ENCODE measurements at regions not wholly inside any gene's neighbourhood (a gene's known extent, or its start where the extent isn't known, plus 50 kb on each side); places are given as distances from the start of the nearest gene placed in this dataset.

DNA sequence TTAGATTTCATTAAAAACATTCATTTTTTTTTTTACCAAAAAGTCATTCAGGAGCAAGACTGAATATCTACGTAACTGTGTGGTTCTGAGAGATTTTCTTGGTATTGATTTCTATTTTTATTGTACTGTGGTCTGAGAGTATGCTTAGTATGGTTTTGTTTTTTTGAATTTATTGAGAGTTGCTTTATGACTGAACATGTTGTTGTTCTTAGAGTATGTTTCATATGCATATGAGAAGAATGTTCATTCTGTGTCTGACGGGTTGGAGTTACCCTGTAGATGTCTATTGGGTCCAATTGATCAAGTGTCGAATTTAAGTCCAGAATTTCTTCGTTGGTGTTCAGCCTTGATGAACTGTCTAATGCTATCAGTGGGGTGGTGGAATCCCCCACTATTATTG, 306.0 kb upstream of the KCNJ16 start:
- TF ChIP-seq, protein P1, sequence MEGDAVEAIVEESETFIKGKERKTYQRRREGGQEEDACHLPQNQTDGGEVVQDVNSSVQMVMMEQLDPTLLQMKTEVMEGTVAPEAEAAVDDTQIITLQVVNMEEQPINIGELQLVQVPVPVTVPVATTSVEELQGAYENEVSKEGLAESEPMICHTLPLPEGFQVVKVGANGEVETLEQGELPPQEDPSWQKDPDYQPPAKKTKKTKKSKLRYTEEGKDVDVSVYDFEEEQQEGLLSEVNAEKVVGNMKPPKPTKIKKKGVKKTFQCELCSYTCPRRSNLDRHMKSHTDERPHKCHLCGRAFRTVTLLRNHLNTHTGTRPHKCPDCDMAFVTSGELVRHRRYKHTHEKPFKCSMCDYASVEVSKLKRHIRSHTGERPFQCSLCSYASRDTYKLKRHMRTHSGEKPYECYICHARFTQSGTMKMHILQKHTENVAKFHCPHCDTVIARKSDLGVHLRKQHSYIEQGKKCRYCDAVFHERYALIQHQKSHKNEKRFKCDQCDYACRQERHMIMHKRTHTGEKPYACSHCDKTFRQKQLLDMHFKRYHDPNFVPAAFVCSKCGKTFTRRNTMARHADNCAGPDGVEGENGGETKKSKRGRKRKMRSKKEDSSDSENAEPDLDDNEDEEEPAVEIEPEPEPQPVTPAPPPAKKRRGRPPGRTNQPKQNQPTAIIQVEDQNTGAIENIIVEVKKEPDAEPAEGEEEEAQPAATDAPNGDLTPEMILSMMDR (IDR thresholded peaks at IDR 0.05), result no peak
- no peak for TF ChIP-seq POLR2A (IDR thresholded peaks at IDR 0.05)
- Histone ChIP-seq H3K4me3 (no peak overlapping the region), H3K27ac (no peak overlapping the region), H3K4me1 (no peaks in the 10 kb centered on the region), H3K36me3 (no peaks in the 10 kb centered on the region), H3K27me3 (no peaks in the 10 kb centered on the region), H3K9me3 (no peaks in the 10 kb centered on the region)
- DNase-seq, result no peak
- intact Hi-C loops (cut with DNase I; ENCODE audit: low total_unique reads), result no loop called here

DNA sequence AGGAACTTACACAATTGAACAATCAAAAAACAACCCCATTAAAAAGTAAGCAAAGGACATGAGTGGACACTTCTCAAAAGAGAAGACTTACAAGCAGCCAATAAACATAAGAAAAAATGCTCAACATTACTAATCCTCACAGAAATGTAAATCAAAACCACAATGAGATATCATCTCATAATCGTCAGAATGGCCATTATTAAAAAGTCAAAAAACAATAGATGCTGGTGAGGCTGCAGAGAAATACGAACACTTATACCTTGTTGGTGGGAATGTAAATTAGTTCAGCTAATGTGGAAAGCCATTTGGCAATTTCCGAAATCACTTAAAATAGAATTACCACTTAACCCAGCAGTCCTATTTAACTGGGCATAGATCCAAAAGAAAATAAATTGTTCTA, 301.9 kb upstream of the KCNJ16 start:
- intact Hi-C loops (cut with DNase I; ENCODE audit: low total_unique reads), result no loop called here
- H3K4me3 ChIP-seq, result no peak overlapping the region
- no peaks in the 10 kb centered on the region for H3K4me1 ChIP-seq
- no peaks in the 10 kb centered on the region for H3K36me3 ChIP-seq
- no peaks in the 10 kb centered on the region for H3K9me3 ChIP-seq
- no peak overlapping the region for H3K27ac ChIP-seq
- TF ChIP-seq POLR2A (IDR thresholded peaks at IDR 0.05), result no peak
- TF ChIP-seq, protein P1 (IDR thresholded peaks at IDR 0.05), result no peak
- H3K27me3 ChIP-seq, result no peaks in the 10 kb centered on the region
- no peak for DNase-seq

DNA sequence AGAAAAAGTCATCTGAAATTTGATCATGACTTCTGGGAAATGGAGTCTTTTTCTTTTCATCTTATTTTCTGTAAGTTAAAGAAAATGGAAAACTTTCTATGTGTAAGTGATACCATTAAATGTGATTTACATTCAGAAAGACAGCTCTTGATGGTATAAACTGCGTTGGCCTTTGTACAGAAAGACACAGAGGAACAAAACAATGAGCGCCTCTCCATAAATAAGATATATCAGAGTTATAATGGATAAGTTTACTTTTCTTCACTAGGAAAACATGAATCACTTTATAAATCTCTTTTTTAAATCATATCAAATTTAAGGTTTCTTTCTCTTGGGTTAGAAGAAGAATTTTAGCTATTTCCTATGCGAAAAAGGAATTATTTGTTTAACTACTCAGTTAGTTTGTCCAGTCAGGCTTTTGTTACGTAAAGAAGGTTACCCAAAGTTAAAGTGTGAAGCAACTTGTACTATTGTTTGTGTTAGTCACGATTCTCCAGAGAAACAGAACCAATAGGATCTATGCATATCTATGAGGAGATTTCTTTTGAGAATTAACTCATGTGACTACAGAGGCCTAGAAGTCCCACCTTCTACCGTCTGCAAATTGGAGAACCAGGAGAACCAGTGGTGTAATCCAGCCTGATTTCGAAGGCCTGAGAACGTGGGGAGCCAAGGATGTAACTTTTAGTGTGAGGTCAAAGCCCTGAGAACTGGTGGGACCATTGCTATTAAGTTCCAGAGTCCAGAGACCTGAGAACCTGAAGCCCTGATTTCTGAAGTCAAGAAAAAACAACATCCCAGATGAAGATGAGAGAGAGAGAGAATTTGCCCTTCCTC, 295.4 kb upstream of the KCNJ16 start:
- Histone ChIP-seq H3K27ac (no peak overlapping the region), H3K4me3 (no peak overlapping the region), H3K9me3 (no peaks in the 10 kb centered on the region), H3K27me3 (no peaks in the 10 kb centered on the region), H3K4me1 (no peaks in the 10 kb centered on the region), H3K36me3 (no peaks in the 10 kb centered on the region)
- DNase-seq, result no peak
- TF ChIP-seq, protein P1 (IDR thresholded peaks at IDR 0.05), result no peak
- no peak for TF ChIP-seq POLR2A (IDR thresholded peaks at IDR 0.05)
- intact Hi-C loops (cut with DNase I; ENCODE audit: low total_unique reads), result no loop called here

DNA sequence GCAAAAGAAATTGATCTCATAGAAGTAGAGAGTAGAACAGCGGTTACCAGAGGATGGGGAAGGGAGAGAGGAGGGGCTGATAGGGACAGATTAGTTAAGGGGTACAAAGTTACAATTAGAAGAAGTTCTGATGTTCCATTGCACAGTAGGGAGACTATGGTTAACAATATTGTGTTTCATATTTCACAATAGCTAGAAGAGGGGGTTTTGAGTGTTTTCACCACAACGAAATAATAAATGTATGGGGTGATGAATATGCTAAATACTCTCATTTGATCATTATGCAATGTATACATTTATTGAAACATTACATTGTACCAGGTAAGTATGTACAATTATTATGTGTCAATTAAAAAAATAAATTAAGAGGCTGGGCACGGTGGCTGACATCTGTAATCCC, 291.2 kb upstream of the KCNJ16 start:
- H3K4me1 ChIP-seq, result no peaks in the 10 kb centered on the region
- intact Hi-C loops (cut with DNase I; ENCODE audit: low total_unique reads), result no loop called here
- TF ChIP-seq, protein P1 (IDR thresholded peaks at IDR 0.05), result no peak
- no peak for TF ChIP-seq POLR2A (IDR thresholded peaks at IDR 0.05)

GRCh38 chr17:69788957-69789356, 286.1 kb upstream of the KCNJ16 start:
- DNase-seq, result no peak
- Histone ChIP-seq H3K27me3 (no peaks in the 10 kb centered on the region), H3K36me3 (no peaks in the 10 kb centered on the region), H3K27ac (no peak overlapping the region), H3K4me1 (no peaks in the 10 kb centered on the region), H3K4me3 (no peak overlapping the region), H3K9me3 (no peaks in the 10 kb centered on the region)
- TF ChIP-seq, protein P1 (IDR thresholded peaks at IDR 0.05), result no peak
- no peak for TF ChIP-seq POLR2A (IDR thresholded peaks at IDR 0.05)
- intact Hi-C loops (cut with DNase I; ENCODE audit: low total_unique reads), result no loop called here

More for the DNA sequence above, 291.2 kb upstream of the KCNJ16 start:
- DNase-seq, result no peak
- no peak overlapping the region for H3K27ac ChIP-seq
- no peaks in the 10 kb centered on the region for H3K9me3 ChIP-seq
- H3K36me3 ChIP-seq, result no peaks in the 10 kb centered on the region
- H3K27me3 ChIP-seq, result no peaks in the 10 kb centered on the region
- no peak overlapping the region for H3K4me3 ChIP-seq
